Mesothelial cell of epicardium (in vitro differentiated cells): ENCODE measurements at regions not wholly inside any gene's neighbourhood (a gene's known extent, or its start where the extent isn't known, plus 50 kb on each side); places are given as distances from the start of the nearest gene placed in this dataset.

ENCODE experiments used
- DNase-seq, 2 experiments: peaks; one replicate each; pipeline ENCODE4 v3.0.0; 2021; ENCODE audit warnings: low spot score in 2 of 2; ENCODE audit not compliant: unreplicated experiment in 2 of 2
- H3K27ac Mint-ChIP-seq: 2 replicates; pipeline ENCODE4 v1.8.0; 2021; ENCODE audit warnings: mixed read lengths
- H3K27me3 Mint-ChIP-seq: 2 replicates; pipeline ENCODE4 v1.8.0; 2021; ENCODE audit warnings: low read depth, mixed read lengths
- H3K36me3 Mint-ChIP-seq: 2 replicates; pipeline ENCODE4 v1.8.0; 2021; ENCODE audit warnings: mixed read lengths
- H3K4me1 Mint-ChIP-seq: 2 replicates; pipeline ENCODE4 v1.8.0; 2021; ENCODE audit warnings: mixed read lengths
- H3K4me3 Mint-ChIP-seq: 2 replicates; pipeline ENCODE4 v1.8.0; 2021; ENCODE audit warnings: mild to moderate bottlenecking, moderate library complexity, mixed read lengths
- H3K9me3 Mint-ChIP-seq: 2 replicates; pipeline ENCODE4 v1.8.0; 2021; ENCODE audit warnings: mixed read lengths
- CTCF ChIP-seq: fragments of 200-600 bp; sonication (generic); IDR thresholded peaks from one replicate; pipeline ENCODE4 v1.5.0; 2021; ENCODE audit warnings: antibody characterized with exemption; ENCODE audit not compliant: unreplicated experiment

- H3K27ac Mint-ChIP-seq, result no peak overlapping the region
- peaks cover 76% of the 10 kb centered on the region for H3K27me3 Mint-ChIP-seq
- no peak overlapping the region for H3K4me3 Mint-ChIP-seq
- H3K4me1 Mint-ChIP-seq, result peaks cover 2% of the 10 kb centered on the region
- DNase-seq, result no peak
- H3K36me3 Mint-ChIP-seq, result no peaks in the 10 kb centered on the region
- TF ChIP-seq CTCF, result no peak
- H3K9me3 Mint-ChIP-seq, result no peaks in the 10 kb centered on the region
These were observed 336.5 kb downstream of the RRAGC start for GRCh38 chr1:38522915-38523567.

DNA sequence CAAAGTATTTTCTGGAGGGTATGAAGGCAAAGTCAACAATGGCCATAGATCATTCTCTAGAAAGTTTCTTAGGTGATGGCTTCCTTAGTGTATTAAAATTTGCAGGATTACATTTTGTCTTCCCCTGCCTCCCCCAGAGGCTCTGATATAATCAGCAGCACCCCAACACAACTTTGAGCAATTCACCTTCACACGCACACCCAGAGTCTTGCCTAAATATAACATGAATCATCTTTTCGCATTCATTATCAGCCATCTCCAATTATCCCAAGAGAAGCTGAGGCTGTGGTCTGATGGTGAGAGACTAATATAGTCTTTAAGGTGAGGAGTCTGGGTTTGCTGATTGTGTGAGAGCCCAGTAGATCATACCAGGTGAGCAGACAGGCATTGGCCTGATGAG lies 343.0 kb downstream of the RRAGC start:
- H3K4me3 Mint-ChIP-seq, result no peak overlapping the region
- peaks cover 69% of the 10 kb centered on the region for H3K27me3 Mint-ChIP-seq
- H3K27ac Mint-ChIP-seq, result no peak overlapping the region
- TF ChIP-seq CTCF, result no peak
- no peaks in the 10 kb centered on the region for H3K36me3 Mint-ChIP-seq
- DNase-seq, result no peak
- H3K4me1 Mint-ChIP-seq, result peaks cover 2% of the 10 kb centered on the region
- no peaks in the 10 kb centered on the region for H3K9me3 Mint-ChIP-seq

DNA sequence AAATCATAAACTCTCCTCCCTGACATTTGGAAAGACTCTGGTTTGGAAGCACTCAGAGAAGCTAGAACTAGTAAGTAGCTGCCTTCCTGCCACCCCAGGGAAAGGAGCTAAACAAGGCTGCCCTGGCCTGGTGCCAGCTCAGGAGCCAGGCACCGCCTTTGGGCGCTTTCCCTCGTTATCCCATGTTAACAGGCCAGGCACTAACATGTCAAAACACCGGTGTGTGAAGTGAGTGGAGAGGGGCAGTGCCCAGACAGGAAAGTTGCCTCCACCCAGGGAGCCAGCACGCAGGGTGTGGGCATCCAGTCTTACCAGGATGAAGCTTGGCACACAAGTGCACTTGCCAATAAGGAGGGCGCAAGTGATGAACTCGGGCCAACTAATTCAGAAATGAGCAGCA lies 346.8 kb downstream of the RRAGC start:
- DNase-seq, result no peak
- H3K27ac Mint-ChIP-seq, result no peak overlapping the region

GRCh38 chr1:38512024-38512767 lies 347.4 kb downstream of the RRAGC start:
- Mint-ChIP-seq H3K4me1 (peaks cover 14% of the 10 kb centered on the region), H3K9me3 (no peaks in the 10 kb centered on the region), H3K4me3 (no peak overlapping the region), H3K27me3 (peaks cover 73% of the 10 kb centered on the region), H3K27ac (no peak overlapping the region), H3K36me3 (no peaks in the 10 kb centered on the region)
- no peak for DNase-seq
- no peak for TF ChIP-seq CTCF

More for the DNA sequence above, 346.8 kb downstream of the RRAGC start:
- no peaks in the 10 kb centered on the region for H3K36me3 Mint-ChIP-seq
- H3K9me3 Mint-ChIP-seq, result no peaks in the 10 kb centered on the region
- peaks cover 74% of the 10 kb centered on the region for H3K27me3 Mint-ChIP-seq
- no peak overlapping the region for H3K4me3 Mint-ChIP-seq
- H3K4me1 Mint-ChIP-seq, result peaks cover 14% of the 10 kb centered on the region
- TF ChIP-seq CTCF, result no peak

DNA sequence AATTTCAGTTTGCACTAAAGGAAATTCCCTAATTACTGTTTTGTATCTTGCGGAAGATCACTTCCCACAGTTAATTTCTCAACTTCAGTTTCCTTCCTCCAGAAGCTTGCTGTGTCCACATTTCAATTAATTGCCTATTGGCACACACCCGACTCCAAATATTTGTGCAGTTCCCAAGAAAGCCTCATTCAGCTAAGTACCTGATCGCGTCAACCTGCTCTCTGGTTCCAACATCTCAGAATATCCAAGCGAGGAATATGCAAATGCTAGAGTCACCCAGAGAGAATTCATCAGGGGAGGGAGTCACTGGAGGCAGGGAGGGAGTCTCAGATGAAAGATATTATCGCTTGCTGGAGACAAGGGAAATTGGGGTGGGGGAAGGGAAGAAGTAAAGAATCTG lies 351.3 kb downstream of the RRAGC start:
- no peak for DNase-seq
- Mint-ChIP-seq H3K4me1 (peaks cover 12% of the 10 kb centered on the region), H3K4me3 (no peak overlapping the region), H3K27me3 (peaks cover 95% of the 10 kb centered on the region), H3K9me3 (no peaks in the 10 kb centered on the region), H3K36me3 (no peaks in the 10 kb centered on the region), H3K27ac (no peak overlapping the region)
- TF ChIP-seq CTCF, result no peak
